GM18498 (cell line): ENCODE measurements at regions not wholly inside any gene's neighbourhood (a gene's known extent, or its start where the extent isn't known, plus 50 kb on each side); places are given as distances from the start of the nearest gene placed in this dataset.
"Not testable (repeated sequence)": the region's sequence is repeated elsewhere in the genome, so short reads cannot be mapped to it uniquely, and the experiment has no call there.

ENCODE experiments used
- ATAC-seq: cut with Tn5 transposase; IDR thresholded peaks from one replicate; pipeline ENCODE4 v1.9.1; 2021; ENCODE audit warnings: mild to moderate bottlenecking, moderate library complexity; ENCODE audit not compliant: unreplicated experiment

- ATAC-seq = no peak
Measured at GRCh38 chr20:5696011-5696559, 54.1 kb upstream of the SHLD1 start.

DNA sequence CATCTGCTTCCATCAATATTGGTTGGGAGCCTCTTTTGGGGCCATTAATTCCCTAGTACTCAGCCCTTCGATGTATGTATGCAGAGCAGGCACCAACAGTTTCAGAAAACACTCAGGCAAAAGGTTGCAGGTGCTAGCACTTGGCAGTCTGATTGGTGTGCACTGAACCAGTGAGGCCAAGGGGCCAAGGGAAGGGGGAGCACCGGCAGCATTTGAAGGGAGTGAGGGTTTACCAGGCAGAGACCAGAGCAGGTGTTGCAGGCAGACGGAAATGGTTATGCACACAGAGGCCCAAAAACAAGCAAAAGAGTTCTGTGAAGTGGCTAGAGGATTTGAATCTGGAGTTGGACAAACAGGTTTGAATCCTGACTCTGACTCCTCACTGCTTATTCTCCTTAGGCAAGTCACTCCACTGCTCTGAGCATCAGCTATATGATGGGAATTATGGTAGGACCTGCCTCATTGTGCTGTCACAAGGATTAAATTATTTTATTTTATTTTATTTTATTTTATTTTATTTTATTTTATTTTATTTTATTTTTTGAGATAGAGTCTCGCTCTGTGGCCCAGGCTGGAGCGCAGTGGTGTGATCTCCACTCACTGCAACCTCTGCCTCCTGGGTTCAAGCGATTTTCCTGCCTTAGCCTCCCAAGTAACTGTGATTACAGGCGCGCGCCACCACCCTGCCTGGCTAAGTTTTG lies 58.1 kb upstream of the SHLD1 start:
- ATAC-seq = peak; percentile 99

DNA sequence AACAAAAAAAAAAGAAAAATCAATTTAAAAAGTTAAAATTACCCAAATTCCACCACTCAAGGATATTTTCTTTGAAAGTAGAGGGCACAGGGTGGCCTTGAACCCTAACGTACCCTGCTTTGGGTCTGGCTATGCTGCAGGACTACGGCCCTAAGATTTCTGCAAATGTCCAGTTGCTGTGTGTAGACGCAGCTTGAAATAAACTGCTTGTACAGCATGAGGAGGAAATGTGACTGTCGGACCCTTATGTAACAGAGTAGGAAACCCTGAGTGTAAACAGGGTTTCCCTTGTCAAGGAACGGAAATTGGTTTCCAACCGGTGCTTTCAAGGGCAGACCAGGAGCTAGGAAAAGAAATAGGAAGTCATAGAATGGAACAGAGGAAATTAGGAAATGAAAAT lies 60.7 kb upstream of the SHLD1 start:
- ATAC-seq = no peak

DNA sequence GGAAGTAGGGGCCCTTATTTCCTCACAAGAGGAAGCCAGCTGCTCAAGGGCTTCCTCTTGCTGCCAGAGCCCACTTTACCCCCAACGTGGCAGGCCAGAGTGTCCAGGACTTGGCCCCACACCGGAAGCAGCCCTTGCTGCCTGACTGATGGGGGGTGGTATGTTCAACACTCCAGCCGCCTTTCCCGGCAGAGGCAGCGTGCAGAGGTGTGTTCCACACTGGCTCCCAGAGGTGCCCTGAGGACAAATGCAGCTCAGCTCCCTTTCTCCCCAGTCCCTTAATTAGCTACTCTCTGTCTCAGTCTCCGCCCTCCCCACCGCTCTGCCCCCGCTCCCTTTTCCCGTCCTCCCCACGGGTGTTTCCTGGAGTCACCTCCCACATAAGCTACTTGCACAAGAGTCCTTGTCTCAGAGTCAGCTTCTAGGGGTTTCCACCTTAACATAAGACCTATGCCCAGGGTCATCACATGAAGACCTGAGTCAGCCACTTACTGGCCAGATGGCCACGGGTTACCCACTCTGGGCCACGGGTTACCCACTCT lies 61.7 kb upstream of the SHLD1 start:
- ATAC-seq = no peak

- no peak for ATAC-seq
Measured at GRCh38 chr20:5687884-5688283, 62.3 kb upstream of the SHLD1 start.

DNA sequence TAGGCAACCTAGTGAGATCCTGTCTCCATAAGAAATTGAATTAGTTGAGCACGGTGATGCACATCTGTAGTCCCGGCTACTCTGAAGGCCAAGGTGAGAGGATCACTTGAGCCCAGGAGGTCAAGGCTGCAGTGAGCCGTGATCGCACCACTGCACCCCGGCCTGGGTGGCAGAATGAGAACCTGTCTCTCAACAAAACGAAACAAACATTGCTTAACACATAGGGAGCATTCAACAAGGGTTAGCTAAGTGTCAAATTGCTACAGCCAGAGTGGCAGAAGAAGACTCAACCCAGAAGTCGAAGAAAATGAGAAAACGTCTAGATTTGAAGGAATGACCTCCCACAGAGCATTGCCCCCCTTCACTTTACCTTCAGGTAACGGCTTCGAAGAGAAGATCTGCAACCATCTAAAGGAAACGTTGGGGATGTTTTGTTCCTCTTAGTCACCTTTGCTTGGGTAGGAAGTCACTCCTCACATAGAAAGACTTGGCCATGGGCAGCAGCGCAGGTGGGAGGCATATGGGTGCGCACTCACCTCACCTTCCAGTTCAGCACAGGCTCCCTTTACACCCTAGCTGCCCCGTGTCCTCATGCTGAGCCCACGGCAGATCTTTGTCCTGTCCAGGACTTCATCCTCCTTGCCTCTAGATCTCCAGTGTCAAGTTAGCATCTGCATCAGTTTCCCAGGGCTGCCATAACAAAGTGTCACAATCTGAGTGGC lies 63.7 kb upstream of the SHLD1 start:
- no peak for ATAC-seq

DNA sequence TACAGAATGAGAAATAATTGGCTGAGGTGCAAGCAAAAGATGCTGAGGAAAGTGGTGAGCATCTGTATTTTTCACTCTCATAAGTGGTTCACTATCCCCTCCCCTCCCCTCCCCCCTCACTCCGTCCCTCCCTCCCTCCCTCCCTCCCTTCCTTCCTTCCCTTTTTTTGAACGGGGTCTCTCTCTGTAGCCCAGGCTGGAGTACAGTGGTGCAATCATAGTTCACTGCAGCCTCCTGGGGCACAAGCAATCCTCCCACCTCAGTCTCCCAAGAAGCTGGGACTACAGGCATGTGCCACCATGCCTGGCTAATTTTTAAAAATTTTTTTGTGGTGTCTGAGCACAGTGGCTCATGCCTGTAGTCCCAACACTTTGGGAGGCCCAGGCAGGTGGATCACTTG lies 67.6 kb upstream of the SHLD1 start:
- not testable (repeated sequence) for ATAC-seq

DNA sequence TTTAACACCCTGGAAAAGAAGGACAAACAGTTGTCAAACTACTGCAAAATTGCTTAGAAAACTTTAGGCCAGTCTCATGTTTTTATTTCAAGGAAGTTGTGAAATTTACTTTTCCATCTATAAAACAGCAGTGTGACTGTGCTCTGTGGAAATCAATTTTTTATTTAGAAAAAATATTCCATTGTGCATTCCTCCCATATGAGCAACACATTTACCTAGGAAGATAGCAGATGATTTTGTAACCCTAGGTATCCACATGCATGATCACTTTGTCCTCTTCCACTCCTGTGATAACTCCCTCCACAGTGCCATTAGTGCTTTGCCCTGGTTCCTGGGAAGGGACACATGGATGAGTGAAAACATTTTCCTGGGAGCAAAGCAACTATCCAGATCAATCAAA lies 69.4 kb upstream of the GPCPD1 start:
- no peak for ATAC-seq

GRCh38 chr20:5678777-5679176 lies 68.0 kb upstream of the GPCPD1 start:
- no peak for ATAC-seq

DNA sequence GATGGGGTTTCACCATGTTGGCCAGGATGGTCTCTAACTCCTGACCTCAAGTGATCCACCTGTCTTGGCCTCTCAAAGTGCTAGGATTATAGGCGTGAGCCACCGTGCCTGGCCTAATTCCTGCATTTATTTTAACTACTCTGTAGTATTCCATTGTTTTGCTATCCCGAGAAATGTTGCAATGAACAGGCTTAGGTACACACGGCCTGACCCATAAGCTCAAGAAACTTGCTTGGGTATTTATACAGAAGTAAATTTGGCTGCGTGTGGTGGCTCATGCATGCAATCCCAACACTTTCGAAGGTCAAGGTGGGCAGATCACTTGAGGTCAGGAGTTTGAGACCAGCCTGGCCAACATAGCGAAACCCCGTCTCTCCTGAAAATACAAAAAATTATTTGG lies 67.1 kb upstream of the GPCPD1 start:
- ATAC-seq = not testable (repeated sequence)

GRCh38 chr20:5677389-5677788 lies 66.6 kb upstream of the GPCPD1 start:
- no peak for ATAC-seq

- ATAC-seq = no peak
Measured at GRCh38 chr20:5675103-5676091, 64.6 kb upstream of the GPCPD1 start.

GRCh38 chr20:5674176-5674660 lies 63.4 kb upstream of the GPCPD1 start:
- peak; percentile 81 for ATAC-seq

DNA sequence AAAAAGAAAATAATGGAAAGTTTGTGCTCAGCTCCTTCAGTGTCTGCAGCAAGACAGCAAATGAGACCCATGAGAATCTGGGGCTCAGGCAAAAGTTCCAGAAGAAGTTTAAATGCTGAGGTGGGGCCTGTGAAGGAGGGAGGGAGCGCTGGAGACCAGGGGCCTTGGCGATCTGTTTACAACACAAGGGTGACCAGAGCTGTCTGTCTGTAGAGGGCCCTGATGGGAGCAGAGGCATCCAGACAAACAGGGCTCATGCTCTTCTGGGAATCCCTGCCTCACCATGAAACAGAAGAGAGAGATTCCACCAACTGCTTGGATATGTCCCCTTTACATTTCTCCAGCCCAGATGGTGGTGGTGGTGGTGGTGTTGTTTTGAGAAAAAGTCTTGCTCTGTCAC lies 60.1 kb upstream of the GPCPD1 start:
- no peak for ATAC-seq

DNA sequence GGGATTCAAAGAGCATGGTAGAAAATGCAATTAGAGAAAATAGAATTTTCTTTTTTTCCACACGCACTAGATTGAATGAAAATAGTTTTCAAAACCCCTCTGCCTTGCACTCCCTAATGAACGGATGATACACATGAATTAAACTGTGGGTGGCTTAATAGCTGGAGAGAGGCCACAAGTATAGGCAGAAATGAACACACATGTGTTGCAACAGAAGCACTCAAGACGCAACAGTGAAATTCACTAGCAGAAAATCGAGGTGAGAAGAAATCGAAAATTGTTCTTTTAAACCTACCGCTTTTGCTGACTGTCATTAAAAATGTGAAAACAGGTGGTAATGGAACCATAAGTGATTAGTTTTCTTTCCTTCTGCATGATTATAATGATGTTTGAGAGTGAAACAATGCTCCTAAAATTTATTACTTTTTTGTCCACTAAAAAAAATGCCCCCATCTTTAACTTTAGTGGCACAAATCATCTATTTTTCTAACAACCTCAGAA lies 59.3 kb upstream of the GPCPD1 start:
- no peak for ATAC-seq

DNA sequence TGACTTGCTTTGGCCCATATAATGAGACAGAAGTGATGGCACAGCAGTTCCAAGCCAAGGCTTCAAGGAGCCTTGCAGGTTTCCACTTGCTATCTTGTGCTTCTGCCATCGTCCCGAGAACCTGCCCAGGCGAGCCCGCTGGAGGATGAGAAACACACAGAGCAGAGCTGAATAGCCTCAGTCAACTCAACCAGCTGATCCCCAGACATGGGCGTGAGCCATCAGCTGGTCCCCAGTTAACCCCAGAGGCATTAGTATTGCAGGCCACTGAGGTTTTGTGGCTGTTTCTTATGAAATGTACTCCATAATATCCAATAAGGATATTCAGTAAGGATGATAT lies 57.7 kb upstream of the GPCPD1 start:
- no peak for ATAC-seq

GRCh38 chr20:5667705-5668528 lies 57.1 kb upstream of the GPCPD1 start:
- ATAC-seq = peak; percentile 73

GRCh38 chr20:5665417-5665816 lies 54.6 kb upstream of the GPCPD1 start:
- ATAC-seq = no peak

DNA sequence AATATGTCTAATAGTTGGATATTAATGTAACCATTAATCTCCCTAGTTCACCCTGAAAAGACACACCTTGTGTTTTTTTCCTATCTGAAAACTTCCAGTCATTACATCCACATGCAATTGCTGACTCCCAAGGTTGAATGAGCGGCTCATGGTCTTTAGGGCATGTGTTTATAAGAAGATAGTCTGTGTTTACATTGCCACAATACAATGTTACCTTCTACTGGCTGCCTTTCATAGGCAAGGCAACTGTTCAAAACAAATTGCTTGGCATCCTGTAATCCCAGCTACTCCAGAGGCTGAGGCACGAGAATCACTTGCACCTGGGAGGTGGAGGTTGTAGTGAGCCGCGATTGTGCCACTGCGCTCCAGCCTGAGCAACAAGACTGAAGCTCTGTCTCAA lies 52.6 kb upstream of the GPCPD1 start:
- ATAC-seq = no peak

- no peak for ATAC-seq
Measured at GRCh38 chr20:5662769-5663168, 52.0 kb upstream of the GPCPD1 start.
